Body of pancreas (tissue), 4 donors: ENCODE measurements at regions not wholly inside any gene's neighbourhood (a gene's known extent, or its start where the extent isn't known, plus 50 kb on each side); places are given as distances from the start of the nearest gene placed in this dataset.

Experiments used
- POLR2A ChIP-seq, 3 donors: fragments of 450-650 bp; IDR thresholded peaks; one replicate each; pipeline ENCODE4 v1.6.1; 2016; ENCODE audit warnings: antibody characterized with exemption in 3 of 3, mild to moderate bottlenecking in 2 of 3
- TF ChIP-seq, protein P1 (sequence below), 7 experiments: fragments of 450-650 bp in 4 of 7; fragments of 200-600 bp in 3 of 7; sonication (generic) in 3 of 7; IDR thresholded peaks; one replicate each; pipeline ENCODE4 v1.5.1; 2016 to 2019; ENCODE audit warnings: antibody characterized with exemption in 7 of 7

DNA sequence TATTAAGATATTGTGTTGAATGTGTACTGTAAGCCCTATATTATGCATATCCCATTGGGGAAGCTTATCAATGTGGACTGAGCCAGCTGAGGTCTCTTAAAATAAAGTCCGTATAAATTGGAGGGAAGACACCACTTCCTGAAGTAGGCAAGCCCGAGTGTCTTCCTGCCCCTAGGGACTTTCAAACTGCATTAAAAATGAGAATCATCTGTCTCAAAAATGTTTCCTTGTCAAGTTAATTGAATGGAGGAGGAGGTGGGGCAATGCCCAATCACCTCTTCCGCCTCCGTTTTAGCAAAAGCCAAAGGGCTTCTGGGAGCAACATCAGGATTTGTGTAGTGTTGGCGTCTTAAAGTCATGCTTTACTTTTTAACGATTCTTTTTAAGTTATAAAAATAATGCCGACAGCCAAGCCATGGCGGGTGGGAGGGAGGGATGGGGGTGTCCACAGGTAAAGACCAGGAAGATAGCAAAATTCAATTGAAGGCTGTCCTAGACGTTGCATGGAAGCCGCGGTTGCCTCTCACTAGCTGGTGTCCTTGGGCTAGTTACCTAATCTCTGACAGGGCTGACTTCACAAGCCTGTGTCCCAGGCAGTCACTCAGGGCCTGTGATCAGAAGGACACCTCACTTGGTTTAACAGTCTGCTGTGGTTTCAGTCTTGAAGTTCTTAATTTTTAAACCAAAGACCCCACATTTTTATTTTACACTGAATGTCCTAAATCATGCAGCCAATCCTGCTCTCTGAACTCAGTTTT lies 524.9 kb upstream of the PROK2 start:
- no peak for TF ChIP-seq POLR2A (IDR thresholded peaks at IDR 0.05)
- TF ChIP-seq, protein P1, sequence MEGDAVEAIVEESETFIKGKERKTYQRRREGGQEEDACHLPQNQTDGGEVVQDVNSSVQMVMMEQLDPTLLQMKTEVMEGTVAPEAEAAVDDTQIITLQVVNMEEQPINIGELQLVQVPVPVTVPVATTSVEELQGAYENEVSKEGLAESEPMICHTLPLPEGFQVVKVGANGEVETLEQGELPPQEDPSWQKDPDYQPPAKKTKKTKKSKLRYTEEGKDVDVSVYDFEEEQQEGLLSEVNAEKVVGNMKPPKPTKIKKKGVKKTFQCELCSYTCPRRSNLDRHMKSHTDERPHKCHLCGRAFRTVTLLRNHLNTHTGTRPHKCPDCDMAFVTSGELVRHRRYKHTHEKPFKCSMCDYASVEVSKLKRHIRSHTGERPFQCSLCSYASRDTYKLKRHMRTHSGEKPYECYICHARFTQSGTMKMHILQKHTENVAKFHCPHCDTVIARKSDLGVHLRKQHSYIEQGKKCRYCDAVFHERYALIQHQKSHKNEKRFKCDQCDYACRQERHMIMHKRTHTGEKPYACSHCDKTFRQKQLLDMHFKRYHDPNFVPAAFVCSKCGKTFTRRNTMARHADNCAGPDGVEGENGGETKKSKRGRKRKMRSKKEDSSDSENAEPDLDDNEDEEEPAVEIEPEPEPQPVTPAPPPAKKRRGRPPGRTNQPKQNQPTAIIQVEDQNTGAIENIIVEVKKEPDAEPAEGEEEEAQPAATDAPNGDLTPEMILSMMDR (IDR thresholded peaks at IDR 0.05) = no peak
